ENCODE measurements at regions not wholly inside any gene's neighbourhood (a gene's known extent, or its start where the extent isn't known, plus 50 kb on each side); places are given as distances from the start of the nearest gene placed in this dataset.

- TF ChIP-seq, protein P1, sequence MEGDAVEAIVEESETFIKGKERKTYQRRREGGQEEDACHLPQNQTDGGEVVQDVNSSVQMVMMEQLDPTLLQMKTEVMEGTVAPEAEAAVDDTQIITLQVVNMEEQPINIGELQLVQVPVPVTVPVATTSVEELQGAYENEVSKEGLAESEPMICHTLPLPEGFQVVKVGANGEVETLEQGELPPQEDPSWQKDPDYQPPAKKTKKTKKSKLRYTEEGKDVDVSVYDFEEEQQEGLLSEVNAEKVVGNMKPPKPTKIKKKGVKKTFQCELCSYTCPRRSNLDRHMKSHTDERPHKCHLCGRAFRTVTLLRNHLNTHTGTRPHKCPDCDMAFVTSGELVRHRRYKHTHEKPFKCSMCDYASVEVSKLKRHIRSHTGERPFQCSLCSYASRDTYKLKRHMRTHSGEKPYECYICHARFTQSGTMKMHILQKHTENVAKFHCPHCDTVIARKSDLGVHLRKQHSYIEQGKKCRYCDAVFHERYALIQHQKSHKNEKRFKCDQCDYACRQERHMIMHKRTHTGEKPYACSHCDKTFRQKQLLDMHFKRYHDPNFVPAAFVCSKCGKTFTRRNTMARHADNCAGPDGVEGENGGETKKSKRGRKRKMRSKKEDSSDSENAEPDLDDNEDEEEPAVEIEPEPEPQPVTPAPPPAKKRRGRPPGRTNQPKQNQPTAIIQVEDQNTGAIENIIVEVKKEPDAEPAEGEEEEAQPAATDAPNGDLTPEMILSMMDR (IDR thresholded peaks at IDR 0.05) = no peak
- TF ChIP-seq POLR2AphosphoS5 (IDR thresholded peaks at IDR 0.05; ENCODE audit: insufficient read depth in 1 of 2, low read depth in 1 of 2) = no peak
These were observed 354.9 kb upstream of the ATP11B start for GRCh38 chr3:182438398-182438797.

All from vagina (tissue), 2 donors.